Esophagus squamous epithelium (tissue), 4 donors: ENCODE measurements at regions not wholly inside any gene's neighbourhood (a gene's known extent, or its start where the extent isn't known, plus 50 kb on each side); places are given as distances from the start of the nearest gene placed in this dataset.

ENCODE experiments used
- CTCF ChIP-seq, 6 experiments: fragments of 450-650 bp in 4 of 6; fragments of 200-600 bp in 2 of 6; sonication (generic) in 2 of 6; IDR thresholded peaks; one replicate each; pipeline ENCODE4 v1.5.1; 2016 to 2019; ENCODE audit warnings: antibody characterized with exemption in 6 of 6, mild to moderate bottlenecking in 4 of 6, moderate library complexity in 4 of 6
- POLR2A ChIP-seq, 4 donors: fragments of 450-650 bp; IDR thresholded peaks; one replicate each; pipeline ENCODE4 v1.6.1; 2017; ENCODE audit warnings: antibody characterized with exemption in 4 of 4, mild to moderate bottlenecking in 4 of 4, moderate library complexity in 3 of 4

GRCh38 chr1:209059376-209059775, 524.1 kb upstream of the CAMK1G start:
- TF ChIP-seq CTCF (IDR thresholded peaks at IDR 0.05) (no peak), POLR2A (IDR thresholded peaks at IDR 0.05) (no peak)
